ENCODE measurements at regions not wholly inside any gene's neighbourhood (a gene's known extent, or its start where the extent isn't known, plus 50 kb on each side); places are given as distances from the start of the nearest gene placed in this dataset.

DNA sequence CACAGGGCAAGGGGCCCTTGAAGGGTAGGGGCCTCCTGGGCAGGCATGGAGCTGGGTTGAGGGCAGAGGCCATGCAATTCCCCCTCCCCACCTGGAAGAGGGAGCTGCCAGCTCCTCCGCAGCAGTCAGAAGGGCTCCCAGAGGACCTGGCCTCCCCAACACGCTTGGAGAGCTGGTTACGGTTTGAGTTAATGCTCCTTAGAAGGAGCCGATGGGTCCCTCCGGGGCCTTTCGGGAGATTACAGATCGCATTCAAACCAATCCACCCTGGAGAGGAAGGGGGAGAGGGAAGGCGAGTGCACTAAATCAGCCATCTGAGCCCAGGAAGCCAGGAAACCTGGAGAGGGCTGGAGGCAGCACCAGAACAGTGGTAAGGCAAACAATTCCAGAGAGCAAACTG, 106.3 kb upstream of the CSF3R start:
- POLR2A ChIA-PET (ENCODE audit: unreplicated experiment), result no interaction called here
- Histone ChIP-seq H4K91ac (ENCODE audit: insufficient read depth, low read depth, low read length) (no peak overlapping the region), H3K36me3 (ENCODE audit: control insufficient read depth, insufficient read depth, low read length) (no peaks in the 10 kb centered on the region), H3K79me1 (ENCODE audit: low read depth in 1 of 2, low read length in 2 of 2) (no peaks in the 10 kb centered on the region), H2BK15ac (ENCODE audit: low read depth, low read length) (no peak overlapping the region), H3K4me1 (ENCODE audit: control insufficient read depth, insufficient read depth, low read length) (no peaks in the 10 kb centered on the region), H3K4ac (ENCODE audit: low read depth, low read length) (no peak overlapping the region), H4K5ac (ENCODE audit: low read depth, low read length) (no peak overlapping the region), H2BK5ac (ENCODE audit: low read depth, low read length, poor library complexity, severe bottlenecking) (no peak overlapping the region), H3K27ac (ENCODE audit: insufficient read depth, low read length) (no peak overlapping the region), H4K20me1 (ENCODE audit: insufficient read depth, low read length) (no peaks in the 10 kb centered on the region), H3K18ac (ENCODE audit: low read depth, low read length) (no peak overlapping the region), H2BK120ac (ENCODE audit: low read depth, low read length) (no peak overlapping the region), H2AFZ (replicated peaks; ENCODE audit: low read length, poor library complexity) (peak overlapping the region; percentile 32), H2BK20ac (ENCODE audit: low read depth, low read length) (no peak overlapping the region), H3K9ac (ENCODE audit: low read depth, low read length) (no peak overlapping the region), H4K8ac (ENCODE audit: low read depth in 2 of 2, low read length in 2 of 2) (no peak overlapping the region), H3K4me3 (ENCODE audit: insufficient read depth, low read depth, low read length) (no peak overlapping the region), H2AK9ac (replicated peaks; ENCODE audit: low read depth, low read length, poor library complexity) (peak overlapping the region; percentile 1), H3K4me2 (ENCODE audit: low read depth, low read length) (no peak overlapping the region), H3K9me3 (ENCODE audit: control insufficient read depth, insufficient read depth, low read length) (no peaks in the 10 kb centered on the region), H2AK5ac (ENCODE audit: low read depth, low read length) (no peak overlapping the region), H3K27me3 (ENCODE audit: control insufficient read depth, insufficient read depth, low read length) (peaks cover 16% of the 10 kb centered on the region), H3K23ac (ENCODE audit: low read depth, low read length) (no peak overlapping the region), H3K9me1 (ENCODE audit: insufficient read depth, low read length) (no peaks in the 10 kb centered on the region), H3K14ac (replicated peaks; ENCODE audit: low read depth, low read length) (no peak overlapping the region), H3K56ac (ENCODE audit: extremely low read depth, insufficient read depth, low read length) (no peak overlapping the region)
- CTCF ChIA-PET, result interaction anchor here (1.2 kb wide), 1 partner anchor 13 kb away, joined by 3 read pairs; no protein-coding TSS in a partner anchor
- dilution Hi-C loops (cut with HindIII; ENCODE audit: low sequenced_read_pairs, unreplicated experiment), result no loop called here
- WGBS, 2 experiments (ENCODE audit: extremely low coverage in 2 of 2, insufficient read length in 1 of 2), result no CpG with 5 or more reads among the region's 8 CpGs
- no peak for DNase-seq
- BruUV-seq (replicated peaks), result no TSS peak
- no peak for ATAC-seq (ENCODE audit: low read depth)
- TF ChIP-seq RCOR1 (IDR thresholded peaks at IDR 0.05; ENCODE audit: insufficient replicate concordance, low read length), result no peak
- no peak for TF ChIP-seq RFX5 (IDR thresholded peaks at IDR 0.05; ENCODE audit: low read depth, low read length)
- TF ChIP-seq SMC3 (IDR thresholded peaks at IDR 0.05; ENCODE audit: low read depth, low read length), result no peak
- TF ChIP-seq NFE2L2 (IDR thresholded peaks at IDR 0.05; ENCODE audit: low read depth, low read length), result no peak
- no peak for TF ChIP-seq USF2 (IDR thresholded peaks at IDR 0.05; ENCODE audit: low read depth, low read length)
- TF ChIP-seq MAZ (IDR thresholded peaks at IDR 0.05; ENCODE audit: borderline replicate concordance, low read depth, low read length), result no peak
- no peak for TF ChIP-seq CEBPB (IDR thresholded peaks at IDR 0.05; ENCODE audit: low read depth, low read length)
- no peak for TF ChIP-seq BHLHE40 (IDR thresholded peaks at IDR 0.05; ENCODE audit: low read depth, low read length)
- TF ChIP-seq RAD21 (IDR thresholded peaks at IDR 0.05; ENCODE audit: low read length), result no peak
- TF ChIP-seq, protein P1, sequence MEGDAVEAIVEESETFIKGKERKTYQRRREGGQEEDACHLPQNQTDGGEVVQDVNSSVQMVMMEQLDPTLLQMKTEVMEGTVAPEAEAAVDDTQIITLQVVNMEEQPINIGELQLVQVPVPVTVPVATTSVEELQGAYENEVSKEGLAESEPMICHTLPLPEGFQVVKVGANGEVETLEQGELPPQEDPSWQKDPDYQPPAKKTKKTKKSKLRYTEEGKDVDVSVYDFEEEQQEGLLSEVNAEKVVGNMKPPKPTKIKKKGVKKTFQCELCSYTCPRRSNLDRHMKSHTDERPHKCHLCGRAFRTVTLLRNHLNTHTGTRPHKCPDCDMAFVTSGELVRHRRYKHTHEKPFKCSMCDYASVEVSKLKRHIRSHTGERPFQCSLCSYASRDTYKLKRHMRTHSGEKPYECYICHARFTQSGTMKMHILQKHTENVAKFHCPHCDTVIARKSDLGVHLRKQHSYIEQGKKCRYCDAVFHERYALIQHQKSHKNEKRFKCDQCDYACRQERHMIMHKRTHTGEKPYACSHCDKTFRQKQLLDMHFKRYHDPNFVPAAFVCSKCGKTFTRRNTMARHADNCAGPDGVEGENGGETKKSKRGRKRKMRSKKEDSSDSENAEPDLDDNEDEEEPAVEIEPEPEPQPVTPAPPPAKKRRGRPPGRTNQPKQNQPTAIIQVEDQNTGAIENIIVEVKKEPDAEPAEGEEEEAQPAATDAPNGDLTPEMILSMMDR (conservative IDR thresholded peaks at IDR 0.05; ENCODE audit: low read depth, low read length), result no peak
- no peak for TF ChIP-seq MXI1 (IDR thresholded peaks at IDR 0.05; ENCODE audit: borderline replicate concordance, low read depth, low read length)
- no peak for TF ChIP-seq FOS (IDR thresholded peaks at IDR 0.05; ENCODE audit: low read depth, low read length)
- TF ChIP-seq MAFK (IDR thresholded peaks at IDR 0.05; ENCODE audit: low read depth, low read length), result no peak
- TF ChIP-seq CHD1 (IDR thresholded peaks at IDR 0.05; ENCODE audit: low read depth, low read length), result no peak
- TF ChIP-seq ELK1 (IDR thresholded peaks at IDR 0.05; ENCODE audit: borderline replicate concordance, low read depth, low read length), result no peak
- intact Hi-C loops (cut with micrococcal nuclease), result no loop called here
- in situ Hi-C loops (cut with MboI; ENCODE audit: low sequenced_read_pairs), result loop anchor here (25.0 kb wide), 1 partner anchor 723 kb away; no protein-coding TSS in a partner anchor

Measured in IMR-90 (cell line).